IMR-90 (cell line): ENCODE measurements at regions not wholly inside any gene's neighbourhood (a gene's known extent, or its start where the extent isn't known, plus 50 kb on each side); places are given as distances from the start of the nearest gene placed in this dataset.

Experiments
- CEBPB ChIP-seq: IDR thresholded peaks from 2 replicates; pipeline ENCODE4 v1.6.1; 2012; ENCODE audit warnings: low read depth, low read length, improper control_type of control experiment
- CHD1 ChIP-seq: IDR thresholded peaks from 2 replicates; pipeline ENCODE4 v1.6.1; 2012; ENCODE audit warnings: low read depth, low read length, improper control_type of control experiment
- CTCF ChIP-seq: conservative IDR thresholded peaks from 2 replicates; pipeline ENCODE4 v1.5.1; 2012; ENCODE audit warnings: mild to moderate bottlenecking, low read depth, low read length, improper control_type of control experiment
- FOS ChIP-seq: fragments of 150-350 bp; IDR thresholded peaks from 2 replicates; pipeline ENCODE4 v1.6.1; 2016; ENCODE audit warnings: low read depth, low read length
- MAFK ChIP-seq: IDR thresholded peaks from 2 replicates; pipeline ENCODE4 v1.6.1; 2012; ENCODE audit warnings: low read depth, low read length, improper control_type of control experiment
- MAZ ChIP-seq: IDR thresholded peaks from 2 replicates; pipeline ENCODE4 v1.6.1; 2012; ENCODE audit warnings: low read depth, mild to moderate bottlenecking, low read length, improper control_type of control experiment, moderate library complexity, borderline replicate concordance
- MXI1 ChIP-seq: IDR thresholded peaks from 2 replicates; pipeline ENCODE4 v1.6.1; 2012; ENCODE audit warnings: low read depth, mild to moderate bottlenecking, low read length, moderate library complexity, borderline replicate concordance
- POLR2A ChIP-seq: IDR thresholded peaks from 2 replicates; pipeline ENCODE4 v1.6.1; 2012; ENCODE audit warnings: mild to moderate bottlenecking, low read depth, low read length
- RAD21 ChIP-seq: IDR thresholded peaks from 2 replicates; pipeline ENCODE4 v1.6.1; 2012; ENCODE audit warnings: low read length, improper control_type of control experiment
- RCOR1 ChIP-seq: IDR thresholded peaks from 2 replicates; pipeline ENCODE4 v1.6.1; 2012; ENCODE audit warnings: mild to moderate bottlenecking, low read length, improper control_type of control experiment; ENCODE audit not compliant: insufficient replicate concordance
- RFX5 ChIP-seq: IDR thresholded peaks from 2 replicates; pipeline ENCODE4 v1.8.0; 2012; ENCODE audit warnings: low read depth, mild to moderate bottlenecking, low read length, moderate library complexity
- SMC3 ChIP-seq: fragments of 150-350 bp; IDR thresholded peaks from 2 replicates; pipeline ENCODE4 v1.6.1; 2016; ENCODE audit warnings: low read depth, mild to moderate bottlenecking, antibody characterized with exemption, low read length, moderate library complexity
- TF ChIP-seq, protein P1 (sequence below): fragments of 150-350 bp; IDR thresholded peaks from 2 replicates; pipeline ENCODE4 v1.6.1; 2017; ENCODE audit warnings: mild to moderate bottlenecking, antibody characterized with exemption, low read length, low read depth

DNA sequence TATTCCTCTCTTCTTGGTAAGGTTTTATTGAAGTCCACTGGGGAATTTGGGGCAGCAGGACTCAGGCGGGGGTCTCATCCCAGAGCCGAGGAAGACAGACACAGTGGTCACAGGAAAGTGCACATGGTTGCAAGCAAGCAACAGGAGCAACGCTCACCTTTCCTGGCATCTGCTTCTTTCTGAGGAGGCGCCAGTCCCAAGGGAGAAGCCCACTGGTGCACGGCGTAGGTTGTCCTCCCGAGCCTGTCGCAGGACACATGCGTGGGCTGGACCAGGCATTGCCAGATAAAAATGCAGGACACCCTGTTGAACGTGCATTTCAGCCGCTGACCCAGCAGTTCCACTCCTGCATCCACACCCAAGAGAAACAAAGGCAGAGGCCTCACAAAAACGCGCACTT is 72.4 kb upstream of the OLFM1 start:
- TF ChIP-seq CTCF (no peak), RCOR1 (no peak), POLR2A (no peak), CHD1 (no peak), MAFK (no peak), MAZ (no peak), RAD21 (no peak), CEBPB (no peak), SMC3 (no peak), MXI1 (no peak), RFX5 (no peak), FOS (no peak)
- TF ChIP-seq, protein P1, sequence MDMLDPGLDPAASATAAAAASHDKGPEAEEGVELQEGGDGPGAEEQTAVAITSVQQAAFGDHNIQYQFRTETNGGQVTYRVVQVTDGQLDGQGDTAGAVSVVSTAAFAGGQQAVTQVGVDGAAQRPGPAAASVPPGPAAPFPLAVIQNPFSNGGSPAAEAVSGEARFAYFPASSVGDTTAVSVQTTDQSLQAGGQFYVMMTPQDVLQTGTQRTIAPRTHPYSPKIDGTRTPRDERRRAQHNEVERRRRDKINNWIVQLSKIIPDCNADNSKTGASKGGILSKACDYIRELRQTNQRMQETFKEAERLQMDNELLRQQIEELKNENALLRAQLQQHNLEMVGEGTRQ: no peak
